ENCODE measurements at regions not wholly inside any gene's neighbourhood (a gene's known extent, or its start where the extent isn't known, plus 50 kb on each side); places are given as distances from the start of the nearest gene placed in this dataset.

- Histone ChIP-seq H4K91ac (replicated peaks; ENCODE audit: insufficient read length, low read length) (no peak overlapping the region), H2BK15ac (ENCODE audit: low read length) (no peak overlapping the region), H2AFZ (ENCODE audit: low read length) (no peak overlapping the region), H3K4me2 (ENCODE audit: insufficient read depth in 1 of 2, low read depth in 2 of 2, low read length in 2 of 2) (no peak overlapping the region), H3K79me2 (ENCODE audit: control insufficient read depth in 1 of 2, insufficient read depth in 2 of 2, low read length in 2 of 2) (no peaks in the 10 kb centered on the region), H3K9ac (replicated peaks in 1 of 4; ENCODE audit: extremely low read depth in 1 of 4, low read depth in 3 of 4, low read length in 3 of 4) (no peak overlapping the region), H2AK5ac (ENCODE audit: low read depth, low read length) (no peak overlapping the region), H3K79me1 (ENCODE audit: low read depth, low read length) (no peaks in the 10 kb centered on the region), H3K23ac (ENCODE audit: insufficient read length) (no peak overlapping the region), H2BK12ac (ENCODE audit: low read depth, low read length) (no peak overlapping the region), H3K27ac (ENCODE audit: low read depth, low read length) (no peak overlapping the region), H3K23me2 (ENCODE audit: low read depth, low read length) (no peaks in the 10 kb centered on the region), H3K9me3 (ENCODE audit: insufficient read depth in 2 of 2, low read depth in 1 of 2, low read length in 1 of 2) (no peaks in the 10 kb centered on the region), H3K4me1 (replicated peaks in 1 of 4; ENCODE audit: control insufficient read depth in 3 of 4, insufficient read depth in 4 of 4, low read length in 3 of 4) (peaks cover 0 to 5% (median 1%) of the 10 kb centered on the region in 4 experiments; a peak in 3 of 7 replicates), H3K4ac (replicated peaks; ENCODE audit: insufficient read length, low read depth, low read length) (no peak overlapping the region), H4K8ac (ENCODE audit: extremely low read depth, insufficient read depth, low read length) (peak overlapping the region; percentile 35; the same call in 1 of the 2 replicates), H2BK20ac (ENCODE audit: low read length) (no peak overlapping the region), H3K56ac (replicated peaks; ENCODE audit: insufficient read length, low read depth, low read length) (no peak overlapping the region), H3K14ac (ENCODE audit: insufficient read length) (peak overlapping the region; percentile 31), H4K5ac (ENCODE audit: insufficient read length, low read depth, low read length) (no peak overlapping the region), H2BK120ac (replicated peaks; ENCODE audit: low read depth, low read length) (no peak overlapping the region), H4K20me1 (replicated peaks in 1 of 2; ENCODE audit: control insufficient read depth in 1 of 2, insufficient read depth in 2 of 2, low read length in 2 of 2) (no peaks in the 10 kb centered on the region), H2BK5ac (ENCODE audit: low read depth, low read length) (no peak overlapping the region), H3K4me3 (ENCODE audit: extremely low read depth in 1 of 4, insufficient read depth in 2 of 4, low read depth in 3 of 4, low read length in 4 of 4) (no peak overlapping the region), H3K27me3 (replicated peaks in 1 of 4; ENCODE audit: control insufficient read depth in 3 of 4, extremely low read depth in 1 of 4, insufficient read depth in 3 of 4, low read length in 3 of 4) (peaks cover 7 to 15% (median 11%) of the 10 kb centered on the region in 4 experiments), H3K36me3 (ENCODE audit: control insufficient read depth in 2 of 4, insufficient read depth in 4 of 4, low read length in 3 of 4) (no peaks in the 10 kb centered on the region), H3K18ac (ENCODE audit: extremely low read depth, low read length) (no peak overlapping the region)
- FAIRE-seq: no peak
- ChIA-PET CTCF (ENCODE audit: partially characterized antibody) (interaction anchor here (1.1 kb wide), 1 partner anchor 247 kb away, joined by 3 read pairs; no protein-coding TSS in a partner anchor), POLR2A (ENCODE audit: partially characterized antibody) (interaction anchor here (0.6 to 1.1 kb wide), 2 partner anchors 13 to 617 kb away, joined by 3 read pairs; no protein-coding TSS in a partner anchor)
- no peak for DNase-seq (ENCODE audit: low read depth in 1 of 2, low spot score in 2 of 2)
- WGBS, 2 experiments (ENCODE audit: extremely low coverage in 1 of 2, insufficient coverage in 1 of 2, insufficient read length in 1 of 2, insufficient replicate concordance in 2 of 2, low coverage in 1 of 2, low lambda C conversion rate in 2 of 2, missing lambda C conversion rate in 1 of 2): 80% methylated on average over 2 of the region's 2 CpGs; no CpG with 5 or more reads in 1 of the 2 experiments
- no peak for TF ChIP-seq CHD1 (IDR thresholded peaks at IDR 0.05; ENCODE audit: low read depth, low read length)
- no peak for TF ChIP-seq CTBP2 (IDR thresholded peaks at IDR 0.05; ENCODE audit: borderline replicate concordance, insufficient read depth, insufficient read length, low read length)
- no peak for TF ChIP-seq CBX5 (IDR thresholded peaks at IDR 0.05; ENCODE audit: low read depth, low read length)
- no peak for TF ChIP-seq KDM4A (IDR thresholded peaks at IDR 0.05; ENCODE audit: low read depth, low read length, severe bottlenecking)
These were observed 180.4 kb upstream of the RASGEF1B start for GRCh38 chr4:81652069-81652478.

Data from H1 (cell line).